Activated CD8-positive, alpha-beta memory T cell treated with anti-CD3 and anti-CD28 coated beads for 36 hours (primary cell): ENCODE measurements at regions not wholly inside any gene's neighbourhood (a gene's known extent, or its start where the extent isn't known, plus 50 kb on each side); places are given as distances from the start of the nearest gene placed in this dataset.

Experiments used
- CTCF ChIA-PET: fragments of 350-600 bp; sonication (Branson Sonifier 250); formaldehyde crosslinking; loops from one replicate; lab custom pipeline; 2021; ENCODE audit warnings: antibody characterized with exemption; lab: Charles Lee
- POLR2A ChIA-PET: fragments of 350-600 bp; sonication (Branson Sonifier 250); formaldehyde crosslinking; loops from one replicate; lab custom pipeline; 2021; ENCODE audit warnings: antibody characterized with exemption; lab: Charles Lee

DNA sequence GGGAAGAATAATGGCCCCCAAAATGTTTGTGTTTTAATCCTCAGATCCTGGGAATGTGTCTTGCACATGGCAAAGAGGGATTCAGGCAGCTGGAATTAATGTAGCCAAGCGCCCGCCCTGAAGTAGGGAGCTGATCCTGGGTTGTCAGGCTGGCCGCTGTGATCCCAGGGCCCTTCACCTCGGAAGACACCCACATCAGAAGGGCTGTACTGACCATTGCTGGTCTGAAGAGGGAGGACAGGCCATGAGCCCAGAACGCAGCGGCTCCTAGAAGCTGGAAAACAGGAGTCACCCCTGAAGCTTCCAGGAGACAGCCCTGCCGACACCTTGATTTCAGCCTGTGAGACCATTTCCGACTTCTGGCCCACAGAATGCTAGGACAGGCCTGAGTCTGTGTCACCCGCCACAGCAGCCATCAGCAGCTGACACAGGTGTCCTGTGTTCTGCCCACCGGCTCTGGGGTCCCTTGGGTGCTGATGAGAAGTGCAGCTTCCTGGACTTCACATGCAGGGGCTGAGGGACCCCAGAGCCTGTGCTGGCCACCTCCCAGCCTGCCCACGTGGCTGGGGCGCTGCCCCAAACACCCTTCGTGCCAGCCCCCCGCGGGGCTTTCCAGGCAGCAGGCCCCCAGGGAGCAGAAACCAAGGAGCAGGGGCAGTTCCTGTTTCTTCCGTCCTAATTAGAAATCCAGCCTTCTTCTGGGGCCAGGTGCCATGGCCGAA, 86.3 kb downstream of the ERMARD start:
- ChIA-PET CTCF (no interaction called here), POLR2A (no interaction called here)

DNA sequence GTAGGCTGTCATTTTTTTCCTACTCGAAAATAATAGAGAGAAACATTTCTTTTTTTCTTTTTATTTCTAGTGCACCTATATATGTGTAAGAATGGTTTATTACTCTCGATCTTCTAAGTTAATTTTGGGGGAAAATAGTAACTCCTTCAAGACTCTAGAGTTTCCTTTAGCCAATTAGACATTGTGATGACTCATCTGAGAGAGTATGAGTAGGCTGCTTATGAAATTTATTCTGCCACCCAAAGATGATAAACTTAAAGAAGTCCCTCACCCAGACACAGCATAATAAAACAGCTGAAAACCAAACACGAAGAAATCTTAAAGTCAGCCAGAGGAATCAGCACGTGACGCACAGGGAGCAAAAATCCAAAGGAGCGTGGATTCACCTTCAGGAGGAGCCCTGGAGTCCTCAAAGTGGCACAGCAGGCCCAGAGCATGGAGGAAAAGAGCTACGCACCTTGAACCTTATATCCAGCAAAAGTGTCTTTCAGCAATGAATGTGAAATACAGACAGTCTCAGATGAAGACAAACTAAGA, 81.9 kb downstream of the ERMARD start:
- ChIA-PET POLR2A (no interaction called here), CTCF (interaction anchor here (1.0 kb wide), 1 partner anchor 695 kb away, joined by 3 read pairs; no protein-coding TSS in a partner anchor)

DNA sequence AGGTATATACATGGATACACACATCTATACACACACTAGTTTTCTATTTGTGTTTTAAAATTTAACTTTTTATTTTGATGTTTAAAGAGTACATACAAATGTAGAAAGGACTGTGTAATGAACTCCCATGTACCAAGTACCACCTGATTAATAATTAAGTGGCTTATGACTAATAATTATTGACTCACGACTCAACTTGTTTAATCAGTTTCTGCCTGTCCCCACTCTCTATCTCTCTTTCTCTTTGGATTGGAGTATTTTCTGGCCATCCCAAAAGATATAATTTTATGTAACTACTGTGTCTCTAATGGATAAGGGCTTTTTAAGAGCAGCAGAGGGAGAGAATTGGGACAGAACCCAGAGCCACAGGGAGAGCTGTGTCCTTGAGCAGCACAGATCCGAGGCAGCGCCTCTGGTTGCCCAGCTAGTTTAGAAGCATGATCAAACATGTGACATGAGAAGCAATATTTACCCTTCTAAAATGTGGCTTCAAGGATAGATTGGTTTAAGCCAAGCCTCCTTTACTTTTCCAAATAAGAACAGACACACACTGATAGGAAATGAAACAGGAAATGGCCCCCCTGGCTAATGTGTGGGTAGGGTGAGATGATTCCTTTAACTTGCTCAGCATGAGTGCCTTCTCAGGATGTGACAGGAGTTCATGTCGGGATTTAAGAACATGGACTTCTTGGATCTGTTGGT, 81.0 kb downstream of the ERMARD start:
- POLR2A ChIA-PET, result no interaction called here
- CTCF ChIA-PET, result interaction anchor here (0.7 to 1.5 kb wide), 20 partner anchors 13 to 697 kb away, joined by 3 to 10 read pairs (median 3); no protein-coding TSS in a partner anchor

DNA sequence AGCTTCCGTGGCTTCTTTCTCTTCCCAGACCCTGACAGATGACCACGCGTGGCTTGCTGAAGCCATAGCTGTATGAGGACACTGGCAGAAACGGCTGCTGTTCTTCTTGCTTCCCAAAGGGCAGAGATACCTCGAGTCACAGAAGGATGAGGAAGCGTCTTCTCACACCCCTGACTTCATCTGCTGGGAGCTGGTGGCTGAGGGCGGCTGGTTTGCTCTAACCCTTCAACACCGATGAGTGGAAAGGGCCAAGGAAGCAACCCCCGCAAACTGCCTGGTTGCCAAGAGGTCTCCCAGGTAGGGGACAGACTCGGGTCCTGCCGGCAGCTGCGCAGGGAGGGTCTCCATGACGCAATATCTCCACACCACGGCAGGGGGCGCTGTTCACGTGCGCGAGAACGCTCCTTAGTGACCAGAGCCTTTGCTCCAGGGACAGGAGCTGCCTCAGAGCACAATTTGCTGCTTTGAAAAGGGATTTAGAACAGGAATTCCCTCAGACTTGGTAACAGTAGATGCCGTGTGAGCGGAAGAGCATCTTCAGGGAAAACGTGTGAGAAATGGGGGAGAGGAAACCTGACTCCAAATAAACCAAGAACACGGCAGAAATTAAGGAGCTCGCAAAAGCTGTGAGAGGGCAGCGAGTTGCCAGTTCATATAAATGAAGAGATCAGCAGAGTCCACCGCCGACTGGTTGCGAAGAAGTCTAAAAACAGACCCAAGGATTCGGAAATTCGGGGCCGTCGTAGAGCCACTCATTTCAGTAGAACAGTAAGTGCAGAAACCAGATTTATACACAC, 80.2 kb downstream of the ERMARD start:
- POLR2A ChIA-PET, result no interaction called here
- CTCF ChIA-PET, result interaction anchor here (0.7 to 1.5 kb wide), 21 partner anchors 11 to 698 kb away, joined by 3 to 10 read pairs (median 3); no protein-coding TSS in a partner anchor
